ENCODE measurements at regions not wholly inside any gene's neighbourhood (a gene's known extent, or its start where the extent isn't known, plus 50 kb on each side); places are given as distances from the start of the nearest gene placed in this dataset.

DNA sequence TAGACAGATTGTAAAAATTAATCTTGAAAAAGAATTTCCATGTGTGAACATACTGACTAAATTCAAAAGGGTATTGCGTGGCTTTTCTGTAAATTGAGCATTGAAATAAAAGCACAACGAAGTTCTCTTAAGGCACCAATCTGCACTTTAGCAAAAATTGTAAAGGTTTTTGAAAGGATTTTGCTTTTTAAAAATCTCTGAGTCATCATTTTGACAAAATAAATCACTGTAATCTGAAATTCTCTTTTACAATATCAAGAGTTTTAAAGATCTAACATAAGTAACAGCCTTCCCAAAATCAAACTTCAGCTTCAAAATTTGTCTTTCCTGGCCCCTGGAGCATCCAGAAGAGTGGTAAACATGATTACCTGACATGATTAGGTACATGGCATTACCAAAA, 830.9 kb upstream of the AGA start:
- TF ChIP-seq POLR2A (IDR thresholded peaks at IDR 0.05) (no peak), CTCF (IDR thresholded peaks at IDR 0.05) (no peak), POLR2AphosphoS5 (IDR thresholded peaks at IDR 0.05) (no peak), EP300 (IDR thresholded peaks at IDR 0.05) (no peak)
